Thyroid gland (tissue), 4 donors: ENCODE measurements at regions not wholly inside any gene's neighbourhood (a gene's known extent, or its start where the extent isn't known, plus 50 kb on each side); places are given as distances from the start of the nearest gene placed in this dataset.

Experiments
- DNase-seq, 2 donors: peaks; one replicate each; pipeline ENCODE4 v3.0.0-alpha.2; 2019
- H3K27ac ChIP-seq, 3 donors: fragments of 200-600 bp; sonication (generic); 1 replicate in 2 of 3; 2 replicates in 1 of 3; pipeline ENCODE4 v1.5.1; 2016 to 2019; ENCODE audit warnings: mild to moderate bottlenecking in 1 of 3, moderate library complexity in 1 of 3
- H3K27me3 ChIP-seq: fragments of 200-600 bp; sonication (generic); one replicate; pipeline ENCODE4 v1.5.1; 2019
- H3K36me3 ChIP-seq, 2 donors: fragments of 200-600 bp; sonication (generic); one replicate each; pipeline ENCODE4 v1.5.1; 2016 to 2019
- H3K4me1 ChIP-seq, 2 donors: fragments of 200-600 bp; sonication (generic); one replicate each; pipeline ENCODE4 v1.5.1; 2017 to 2019
- H3K4me3 ChIP-seq, 3 donors: fragments of 200-600 bp; sonication (generic); replicated peaks in 1 of 3; 1 replicate in 2 of 3; 2 replicates in 1 of 3; pipeline ENCODE4 v1.5.1; 2016; ENCODE audit warnings: mild to moderate bottlenecking in 1 of 3
- H3K9me3 ChIP-seq: fragments of 200-600 bp; sonication (generic); one replicate; pipeline ENCODE4 v1.5.1; 2017
- POLR2A ChIP-seq, 2 donors: fragments of 450-650 bp; IDR thresholded peaks; one replicate each; pipeline ENCODE4 v1.6.1; 2017; ENCODE audit warnings: antibody characterized with exemption in 2 of 2, mild to moderate bottlenecking in 2 of 2, moderate library complexity in 1 of 2
- WGBS, 2 donors: methylation state at CpG; one replicate each; pipeline ENCODE4 v1.1.5; 2017; 5-methylcytosine and 5-hydroxymethylcytosine counted together
- intact Hi-C: fragments of 100-400 bp; cut with DNase I; formaldehyde crosslinking; loops from one replicate; pipeline ENCODE4 v1.15.1; 2023
- TF ChIP-seq, protein P1 (sequence below), 6 experiments: fragments of 200-600 bp in 3 of 6; fragments of 450-650 bp in 3 of 6; sonication (generic) in 3 of 6; IDR thresholded peaks; one replicate each; pipeline ENCODE4 v1.5.1; 2016 to 2019; ENCODE audit warnings: antibody characterized with exemption in 6 of 6, mild to moderate bottlenecking in 2 of 6, inconsistent platforms in 1 of 6, moderate library complexity in 1 of 6

DNA sequence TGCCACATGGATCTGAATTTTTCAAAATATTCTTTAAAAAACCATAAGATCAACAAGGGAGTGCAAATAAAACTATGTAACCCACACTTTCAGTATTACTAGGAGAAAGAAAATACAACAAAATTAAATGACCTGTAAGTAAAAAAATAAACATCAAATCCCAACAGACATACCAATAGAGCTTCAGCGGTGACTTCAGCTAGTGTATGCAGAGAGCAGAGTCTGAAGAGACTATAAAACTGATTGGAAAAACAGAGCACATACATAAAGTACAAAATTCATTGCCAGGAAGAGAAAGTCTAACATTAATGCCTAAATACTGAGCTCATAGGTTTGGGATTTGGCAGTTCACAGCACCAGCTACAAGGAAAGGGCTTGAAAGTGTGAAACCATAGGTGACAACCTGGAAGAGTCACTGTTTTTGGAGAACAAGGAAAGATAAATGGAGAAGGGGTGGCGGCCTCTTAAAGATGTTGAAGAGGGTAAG, 291.1 kb downstream of the LMO7 start:
- no peak overlapping the region for H3K4me3 ChIP-seq
- 85 to 94% methylated on average over 2 of the region's 2 CpGs for WGBS, 2 donors
- TF ChIP-seq, protein P1, sequence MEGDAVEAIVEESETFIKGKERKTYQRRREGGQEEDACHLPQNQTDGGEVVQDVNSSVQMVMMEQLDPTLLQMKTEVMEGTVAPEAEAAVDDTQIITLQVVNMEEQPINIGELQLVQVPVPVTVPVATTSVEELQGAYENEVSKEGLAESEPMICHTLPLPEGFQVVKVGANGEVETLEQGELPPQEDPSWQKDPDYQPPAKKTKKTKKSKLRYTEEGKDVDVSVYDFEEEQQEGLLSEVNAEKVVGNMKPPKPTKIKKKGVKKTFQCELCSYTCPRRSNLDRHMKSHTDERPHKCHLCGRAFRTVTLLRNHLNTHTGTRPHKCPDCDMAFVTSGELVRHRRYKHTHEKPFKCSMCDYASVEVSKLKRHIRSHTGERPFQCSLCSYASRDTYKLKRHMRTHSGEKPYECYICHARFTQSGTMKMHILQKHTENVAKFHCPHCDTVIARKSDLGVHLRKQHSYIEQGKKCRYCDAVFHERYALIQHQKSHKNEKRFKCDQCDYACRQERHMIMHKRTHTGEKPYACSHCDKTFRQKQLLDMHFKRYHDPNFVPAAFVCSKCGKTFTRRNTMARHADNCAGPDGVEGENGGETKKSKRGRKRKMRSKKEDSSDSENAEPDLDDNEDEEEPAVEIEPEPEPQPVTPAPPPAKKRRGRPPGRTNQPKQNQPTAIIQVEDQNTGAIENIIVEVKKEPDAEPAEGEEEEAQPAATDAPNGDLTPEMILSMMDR (IDR thresholded peaks at IDR 0.05): no peak
- TF ChIP-seq POLR2A (IDR thresholded peaks at IDR 0.05): no peak
- H3K9me3 ChIP-seq: no peaks in the 10 kb centered on the region
- no peaks in the 10 kb centered on the region for H3K4me1 ChIP-seq
- H3K36me3 ChIP-seq: no peaks in the 10 kb centered on the region
- intact Hi-C loops: no loop called here
- H3K27me3 ChIP-seq: no peaks in the 10 kb centered on the region
- no peak overlapping the region for H3K27ac ChIP-seq
- DNase-seq: no peak

DNA sequence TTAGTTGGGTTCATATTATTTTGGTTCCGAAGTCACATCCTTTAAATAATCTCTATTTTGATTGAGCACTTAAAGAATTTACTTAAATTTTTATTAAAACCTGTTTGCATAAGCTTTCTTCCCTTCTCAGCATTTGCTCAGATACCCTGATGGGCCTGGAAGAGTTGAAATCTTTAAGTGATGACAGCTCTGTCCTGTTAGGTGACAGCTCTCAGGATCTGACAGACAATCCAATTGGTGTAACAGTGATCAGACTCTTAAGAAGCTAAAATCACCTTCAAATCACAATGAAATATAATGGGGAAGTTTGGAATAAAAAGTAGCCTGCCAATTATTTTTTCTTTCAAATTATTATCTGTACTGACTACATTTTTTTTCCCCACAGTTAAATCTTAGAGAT, 284.4 kb downstream of the LMO7 start:
- Histone ChIP-seq H3K9me3 (no peaks in the 10 kb centered on the region), H3K27me3 (no peaks in the 10 kb centered on the region), H3K4me3 (no peak overlapping the region), H3K27ac (no peak overlapping the region), H3K4me1 (no peaks in the 10 kb centered on the region), H3K36me3 (no peaks in the 10 kb centered on the region)
- DNase-seq: no peak
- WGBS, 2 donors: 93 to 96% methylated on average over 1 of the region's 1 CpG
- no peak for TF ChIP-seq POLR2A (IDR thresholded peaks at IDR 0.05)
- TF ChIP-seq, protein P1 (IDR thresholded peaks at IDR 0.05): no peak
- intact Hi-C loops: no loop called here

DNA sequence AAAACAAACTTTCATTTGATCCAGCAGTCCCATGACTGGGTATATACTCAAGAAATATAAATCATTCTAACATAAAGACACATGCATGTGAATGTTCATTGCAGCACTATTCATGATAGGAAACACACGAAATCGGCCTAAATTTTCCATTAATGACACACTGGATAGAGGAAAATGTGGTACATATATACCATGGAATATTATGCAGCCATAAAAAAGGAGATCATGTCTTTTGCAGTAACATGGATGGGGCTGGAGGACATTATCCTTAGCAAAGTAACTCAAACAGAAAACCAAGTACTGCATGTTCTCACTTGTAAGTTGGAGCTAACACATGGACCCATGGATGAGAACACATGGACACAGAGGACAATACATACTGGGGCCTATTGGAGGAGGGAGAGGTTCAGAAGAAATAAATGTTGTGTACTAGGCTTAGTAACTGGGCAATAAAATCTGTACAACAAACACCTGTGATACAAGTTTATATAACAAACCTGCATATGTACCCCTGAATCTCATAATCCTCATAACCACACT, 283.6 kb downstream of the LMO7 start:
- H3K4me3 ChIP-seq: no peak overlapping the region
- 88 to 98% methylated on average over 2 of the region's 2 CpGs for WGBS, 2 donors
- no peaks in the 10 kb centered on the region for H3K27me3 ChIP-seq
- H3K4me1 ChIP-seq: no peaks in the 10 kb centered on the region
- H3K9me3 ChIP-seq: no peaks in the 10 kb centered on the region
- DNase-seq: no peak
- TF ChIP-seq, protein P1 (IDR thresholded peaks at IDR 0.05): no peak
- no peak for TF ChIP-seq POLR2A (IDR thresholded peaks at IDR 0.05)
- no peak overlapping the region for H3K27ac ChIP-seq
- intact Hi-C loops: no loop called here
- no peaks in the 10 kb centered on the region for H3K36me3 ChIP-seq

DNA sequence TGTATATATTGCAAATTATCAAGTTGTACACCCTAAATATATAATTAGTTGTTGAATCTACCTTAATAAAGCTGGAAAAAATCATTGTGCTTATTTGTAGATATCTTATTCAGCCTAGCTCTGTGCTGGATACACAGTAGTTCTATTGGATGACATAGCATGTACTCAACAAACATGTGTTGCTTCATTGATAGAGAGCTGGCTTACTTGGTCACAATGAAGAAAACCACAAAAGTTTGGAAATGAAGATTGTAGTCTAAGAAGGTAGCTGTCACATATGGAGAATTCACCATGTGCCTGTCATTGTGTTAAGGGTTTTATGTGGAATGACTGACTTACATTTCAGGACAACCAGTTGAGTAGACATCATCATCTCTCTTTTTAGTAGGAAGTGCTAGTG, 278.9 kb downstream of the LMO7 start:
- intact Hi-C loops: no loop called here
- no peak for DNase-seq

DNA sequence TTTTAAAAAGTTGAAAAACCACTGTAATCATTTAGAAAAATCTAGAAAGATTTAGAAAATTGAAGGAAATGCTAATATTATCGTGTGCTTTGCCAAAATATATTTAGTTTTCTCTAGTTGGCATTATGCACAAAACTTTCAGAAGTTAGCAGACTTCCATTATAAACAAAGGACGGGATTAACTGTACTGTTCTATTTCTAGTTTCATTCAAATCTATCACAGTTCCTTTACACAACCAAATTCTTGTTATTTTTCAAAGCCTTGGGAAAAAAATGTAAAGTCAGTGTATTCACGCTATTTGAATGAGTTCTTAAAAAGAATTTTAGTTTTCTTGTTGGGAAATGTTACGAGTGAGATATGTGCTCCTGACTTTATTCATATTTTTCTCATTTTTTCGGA, 277.8 kb downstream of the LMO7 start:
- WGBS, 2 donors: 75 to 82% methylated on average over 5 of the region's 5 CpGs
- Histone ChIP-seq H3K36me3 (no peaks in the 10 kb centered on the region), H3K27me3 (no peaks in the 10 kb centered on the region), H3K27ac (no peak overlapping the region), H3K4me1 (no peaks in the 10 kb centered on the region), H3K4me3 (no peak overlapping the region), H3K9me3 (no peaks in the 10 kb centered on the region)
- TF ChIP-seq, protein P1 (IDR thresholded peaks at IDR 0.05): no peak
- no peak for TF ChIP-seq POLR2A (IDR thresholded peaks at IDR 0.05)
- no peak for DNase-seq
- intact Hi-C loops: no loop called here

More for the DNA sequence above, 278.9 kb downstream of the LMO7 start:
- H3K4me3 ChIP-seq: no peak overlapping the region
- no peak for TF ChIP-seq POLR2A (IDR thresholded peaks at IDR 0.05)
- TF ChIP-seq, protein P1 (IDR thresholded peaks at IDR 0.05): no peak
- no peaks in the 10 kb centered on the region for H3K9me3 ChIP-seq
- H3K4me1 ChIP-seq: no peaks in the 10 kb centered on the region
- no peak overlapping the region for H3K27ac ChIP-seq
- H3K36me3 ChIP-seq: no peaks in the 10 kb centered on the region
- no peaks in the 10 kb centered on the region for H3K27me3 ChIP-seq
